ENCODE measurements at regions not wholly inside any gene's neighbourhood (a gene's known extent, or its start where the extent isn't known, plus 50 kb on each side); places are given as distances from the start of the nearest gene placed in this dataset.
A peak's percentile ranks its signal among the peaks of the same experiment; 100 is the strongest.

- TF ChIP-seq EZH2 (IDR thresholded peaks at IDR 0.05; ENCODE audit: low read length) (no peak), CTCF (optimal IDR thresholded peaks at IDR 0.05 in 1 of 3, IDR thresholded peaks at IDR 0.05 in 1 of 3, conservative IDR thresholded peaks at IDR 0.05 in 1 of 3; ENCODE audit: extremely low read depth in 1 of 3, insufficient read depth in 2 of 3, low read length in 3 of 3) (peak in 2 of 3 experiments; percentile 43 to 56)
Observed at GRCh38 chr1:70866542-70867264, 180.9 kb downstream of the PTGER3 start.
